Tongue (tissue), 1 donor: ENCODE measurements at regions not wholly inside any gene's neighbourhood (a gene's known extent, or its start where the extent isn't known, plus 50 kb on each side); places are given as distances from the start of the nearest gene placed in this dataset.
"Not testable (repeated sequence)": the region's sequence is repeated elsewhere in the genome, so short reads cannot be mapped to it uniquely, and the experiment has no call there.

Experiments
- DNase-seq: peaks from one replicate; pipeline ENCODE4 v3.0.0-alpha.2; 2015

- no peak for DNase-seq
Observed at GRCh38 chr7:156379324-156380070, 261.1 kb upstream of the RNF32 start.

GRCh38 chr7:156378806-156379205 is 261.8 kb upstream of the RNF32 start:
- no peak for DNase-seq

- peak; percentile 11 for DNase-seq
Observed at GRCh38 chr7:156376317-156376716, 264.3 kb upstream of the RNF32 start.

DNA sequence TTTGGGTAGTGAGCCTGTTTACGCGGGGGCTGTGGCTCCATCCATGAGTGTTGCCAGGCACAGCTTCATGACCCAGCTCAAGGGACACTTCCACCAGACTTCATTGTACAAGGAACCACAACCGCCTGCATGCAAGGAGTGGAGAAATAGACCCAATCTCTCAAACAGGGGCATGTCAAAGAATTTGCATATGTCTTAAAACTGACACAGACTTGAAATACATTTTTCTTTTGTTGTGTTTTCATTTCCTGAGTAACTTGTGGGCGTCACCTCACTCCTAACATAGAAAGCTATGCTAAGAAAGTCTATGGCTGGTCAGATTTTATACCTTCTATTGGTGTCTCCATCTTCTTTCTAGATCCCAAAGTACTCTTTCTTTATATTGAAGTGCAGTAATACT is 266.2 kb upstream of the RNF32 start:
- no peak for DNase-seq

GRCh38 chr7:156369929-156370328 is 270.6 kb upstream of the RNF32 start:
- not testable (repeated sequence) for DNase-seq

DNA sequence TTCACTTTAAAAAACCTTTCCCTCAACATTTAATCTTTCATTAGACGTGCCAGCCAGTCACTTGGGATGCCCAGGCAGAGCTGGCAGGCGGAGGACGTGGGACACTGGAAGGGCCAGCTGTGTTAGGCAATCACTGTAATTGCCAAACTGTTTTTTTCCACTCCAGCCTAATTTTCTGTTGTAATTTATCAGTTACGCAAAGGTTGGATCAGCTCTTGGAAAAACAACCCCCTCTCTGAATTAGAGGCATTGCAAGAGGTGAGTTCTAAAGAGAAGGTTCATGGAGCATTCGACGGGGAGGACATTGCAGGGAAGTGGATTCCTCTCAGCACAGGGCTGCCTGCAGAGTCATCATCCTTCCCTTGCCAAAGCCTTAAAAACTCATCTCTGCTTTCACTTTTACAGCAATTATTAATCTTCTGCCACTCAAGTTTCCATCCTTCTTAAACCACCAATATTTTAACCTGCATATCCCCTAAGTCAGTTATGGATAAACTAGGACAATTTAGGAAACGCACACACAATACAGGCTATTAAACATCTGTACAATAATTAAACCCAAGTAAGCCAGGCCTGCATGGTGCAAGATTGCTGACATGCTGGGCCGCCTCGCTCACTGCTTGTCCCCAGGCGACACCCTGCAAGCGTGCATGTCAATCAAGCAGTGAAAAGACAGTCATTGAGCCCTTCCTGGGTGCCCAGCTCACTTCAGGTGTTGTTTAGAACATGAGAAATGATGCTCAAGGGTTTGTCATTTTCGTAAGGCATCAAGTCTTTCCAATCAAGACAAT is 272.3 kb upstream of the RNF32 start:
- peak; percentile 6 for DNase-seq

- DNase-seq: no peak
Observed at GRCh38 chr7:156363751-156364150, 276.8 kb upstream of the RNF32 start.

DNA sequence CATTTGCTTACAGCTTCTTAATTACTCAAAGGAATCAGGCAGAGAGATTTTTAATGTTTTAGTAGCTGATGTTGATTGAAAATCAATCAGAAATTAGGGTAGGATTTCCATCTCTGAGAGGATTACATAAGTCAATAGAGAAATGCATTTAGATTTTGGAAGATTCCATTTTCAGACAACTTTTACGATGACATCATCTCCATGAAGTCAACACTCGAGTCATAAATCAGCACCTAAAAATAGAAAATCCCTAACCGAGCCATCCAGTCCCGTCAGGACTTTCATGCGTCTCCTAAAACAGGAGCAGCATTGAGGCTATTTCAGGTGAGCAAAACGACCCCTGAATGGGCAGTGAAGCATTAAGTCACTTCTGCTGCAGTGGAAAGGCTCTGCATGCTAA is 279.7 kb upstream of the RNF32 start:
- no peak for DNase-seq

DNA sequence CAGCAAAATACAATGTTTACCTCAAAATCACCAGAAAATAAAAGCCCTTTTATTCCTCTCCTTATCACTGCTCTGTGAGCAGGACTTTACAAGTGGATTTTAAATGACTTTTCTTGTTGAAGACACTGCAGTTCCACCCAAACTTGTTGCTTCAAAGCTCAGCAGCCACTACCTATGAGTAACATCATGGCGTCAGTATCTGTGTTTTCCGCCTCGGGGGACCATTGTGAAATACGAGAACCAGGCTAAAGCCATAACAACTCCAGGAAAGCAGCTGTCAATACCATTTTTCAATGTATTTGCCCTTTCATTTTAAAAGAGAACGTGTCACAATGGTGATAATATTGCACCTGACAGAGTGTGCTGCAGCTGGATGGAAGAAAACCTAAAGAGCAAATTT is 284.0 kb upstream of the RNF32 start:
- no peak for DNase-seq

GRCh38 chr7:156353352-156353751 is 287.2 kb upstream of the RNF32 start:
- DNase-seq: no peak

- not testable (repeated sequence) for DNase-seq
Observed at GRCh38 chr7:156347703-156348248, 292.8 kb upstream of the RNF32 start.

- DNase-seq: peak; percentile 36
Observed at GRCh38 chr7:156347132-156347531, 293.4 kb upstream of the RNF32 start.

DNA sequence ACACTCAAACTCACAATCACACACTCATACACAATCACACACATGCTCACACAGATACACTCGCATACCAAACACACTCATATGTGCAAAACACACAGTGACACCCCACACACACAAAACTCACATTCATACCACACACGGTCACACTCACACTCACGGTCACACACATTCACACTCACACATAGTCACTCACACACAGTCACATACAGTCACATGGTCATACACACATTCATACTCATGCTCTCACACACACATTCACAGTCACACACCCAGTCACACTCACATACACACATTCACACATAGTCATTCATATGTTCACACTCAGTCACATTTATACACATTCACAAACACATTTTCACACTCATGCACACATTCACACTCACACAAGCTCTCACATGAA is 296.0 kb upstream of the RNF32 start:
- DNase-seq: no peak

DNA sequence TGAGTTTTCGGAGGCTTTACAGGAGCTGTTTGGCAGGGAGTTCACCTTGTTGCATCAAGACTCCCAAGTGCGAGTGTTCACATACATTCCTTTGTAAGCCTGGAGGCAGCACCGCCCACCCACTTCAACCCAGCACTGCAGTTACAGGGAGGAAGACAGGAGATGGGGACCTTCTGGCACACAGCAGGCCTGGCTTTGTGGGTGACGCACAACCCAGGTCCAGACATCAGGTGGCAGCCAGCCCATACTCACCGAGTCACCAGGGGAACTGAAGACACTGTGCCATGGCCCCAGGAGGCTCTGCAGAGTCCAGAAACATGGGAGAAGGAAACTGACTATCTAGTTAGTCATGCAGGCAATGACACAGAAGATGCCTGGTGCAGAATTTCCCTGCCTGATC is 305.9 kb upstream of the RNF32 start:
- no peak for DNase-seq

GRCh38 chr7:156327916-156328315 is 312.7 kb upstream of the RNF32 start:
- no peak for DNase-seq

- no peak for DNase-seq
Observed at GRCh38 chr7:156327474-156327873, 313.1 kb upstream of the RNF32 start.

DNA sequence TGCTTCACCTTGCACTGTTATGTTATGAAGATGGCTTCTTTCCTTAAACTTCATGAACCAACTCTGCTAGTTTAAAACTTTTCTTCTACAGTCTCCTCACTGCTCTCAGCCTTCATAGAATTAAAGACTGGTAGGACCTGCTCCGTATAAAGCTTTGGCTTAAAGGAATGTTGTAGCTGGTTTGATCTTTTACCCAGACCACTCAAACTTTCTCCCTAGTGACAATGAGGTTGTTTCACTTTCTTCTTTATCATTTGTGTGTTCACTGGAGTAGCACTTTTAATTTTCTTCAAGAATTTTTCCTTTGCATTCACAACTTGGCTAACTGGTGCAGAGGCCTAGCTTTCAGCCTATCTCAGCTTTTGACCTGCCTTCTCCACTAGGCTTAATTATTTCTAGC is 316.4 kb upstream of the RNF32 start:
- no peak for DNase-seq

GRCh38 chr7:156321430-156321829 is 319.1 kb upstream of the RNF32 start:
- DNase-seq: not testable (repeated sequence)

GRCh38 chr7:156318926-156319325 is 321.6 kb upstream of the RNF32 start:
- DNase-seq: no peak

DNA sequence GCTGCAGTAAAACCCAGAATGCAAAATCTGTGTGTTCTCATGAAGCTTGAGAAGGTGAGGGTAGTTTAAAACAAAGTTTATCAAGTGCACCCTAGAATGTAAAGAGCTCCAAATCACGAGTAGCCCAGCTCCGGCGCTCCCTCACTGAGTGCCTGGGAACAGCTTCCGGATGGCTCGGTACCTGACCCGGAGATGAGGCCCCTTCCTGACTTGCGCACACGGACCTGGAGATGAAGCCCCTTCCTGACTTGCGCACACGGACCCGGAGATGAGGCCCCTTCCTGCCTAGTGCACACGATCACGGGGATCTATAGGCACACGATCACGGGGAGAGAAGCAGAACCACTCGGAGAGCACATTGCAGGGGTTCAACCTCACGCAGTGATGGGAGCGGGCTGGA is 322.1 kb upstream of the RNF32 start:
- no peak for DNase-seq

- peak; percentile 89 for DNase-seq
Observed at GRCh38 chr7:156309016-156309620, 331.5 kb upstream of the RNF32 start.

DNA sequence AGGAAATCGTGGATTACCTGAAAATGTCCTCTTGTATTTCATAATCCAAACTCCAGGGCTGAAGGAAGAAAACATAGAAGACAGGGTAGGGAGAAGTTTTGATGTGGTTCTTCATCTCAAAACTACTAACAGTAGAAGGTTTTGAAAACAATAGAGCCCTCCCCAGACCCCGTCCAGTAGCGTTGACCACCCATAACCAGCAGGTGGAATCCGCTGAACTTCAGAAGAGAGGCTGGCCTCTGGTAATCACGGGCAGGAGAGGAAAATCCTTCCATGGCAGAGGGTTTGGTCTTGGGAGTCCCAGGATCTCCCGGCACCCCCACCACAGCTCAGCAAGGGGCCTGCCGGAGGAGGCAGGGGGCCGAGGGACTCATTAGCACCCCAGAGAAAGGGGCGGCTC is 333.4 kb upstream of the RNF32 start:
- DNase-seq: no peak

- peak; percentile 46 for DNase-seq
Observed at GRCh38 chr7:156305351-156305750, 335.2 kb upstream of the RNF32 start.
